ENCODE measurements at regions not wholly inside any gene's neighbourhood (a gene's known extent, or its start where the extent isn't known, plus 50 kb on each side); places are given as distances from the start of the nearest gene placed in this dataset.
"Not testable (repeated sequence)": the region's sequence is repeated elsewhere in the genome, so short reads cannot be mapped to it uniquely, and the experiment has no call there.

- not testable (repeated sequence) for TF ChIP-seq CTCF, POLR2A (IDR thresholded peaks at IDR 0.05)
Measured at GRCh38 chr3:35146256-35147035, 492.9 kb upstream of the ARPP21 start.
